BLaER1 (cell line): ENCODE measurements at regions not wholly inside any gene's neighbourhood (a gene's known extent, or its start where the extent isn't known, plus 50 kb on each side); places are given as distances from the start of the nearest gene placed in this dataset.

Experiments used
- H3K27ac ChIP-seq: shearing (Covaris generic); formaldehyde crosslinking; 2 replicates; pipeline ENCODE4 v1.8.1; 2022
- H3K27me3 ChIP-seq: shearing (Covaris generic); formaldehyde crosslinking; 2 replicates; pipeline ENCODE4 v1.8.1; 2022
- H3K36me3 ChIP-seq: shearing (Covaris generic); formaldehyde crosslinking; 2 replicates; pipeline ENCODE4 v1.8.1; 2022
- H3K4me1 ChIP-seq: shearing (Covaris generic); formaldehyde crosslinking; 2 replicates; pipeline ENCODE4 v1.8.1; 2022
- H3K4me2 ChIP-seq: shearing (Covaris generic); formaldehyde crosslinking; 2 replicates; pipeline ENCODE4 v1.8.1; 2022
- H3K4me3 ChIP-seq: shearing (Covaris generic); formaldehyde crosslinking; 2 replicates; pipeline ENCODE4 v1.8.1; 2022
- H3K9ac ChIP-seq: shearing (Covaris generic); formaldehyde crosslinking; 2 replicates; pipeline ENCODE4 v1.8.1; 2022
- H3K9me3 ChIP-seq: shearing (Covaris generic); formaldehyde crosslinking; 2 replicates; pipeline ENCODE4 v1.8.1; 2022
- H4K20me1 ChIP-seq: shearing (Covaris generic); formaldehyde crosslinking; 2 replicates; pipeline ENCODE4 v1.8.1; 2022
- Cebpa-rat ChIP-seq: shearing (Covaris generic); IDR thresholded peaks from 2 replicates; pipeline ENCODE4 v1.8.1; 2022

DNA sequence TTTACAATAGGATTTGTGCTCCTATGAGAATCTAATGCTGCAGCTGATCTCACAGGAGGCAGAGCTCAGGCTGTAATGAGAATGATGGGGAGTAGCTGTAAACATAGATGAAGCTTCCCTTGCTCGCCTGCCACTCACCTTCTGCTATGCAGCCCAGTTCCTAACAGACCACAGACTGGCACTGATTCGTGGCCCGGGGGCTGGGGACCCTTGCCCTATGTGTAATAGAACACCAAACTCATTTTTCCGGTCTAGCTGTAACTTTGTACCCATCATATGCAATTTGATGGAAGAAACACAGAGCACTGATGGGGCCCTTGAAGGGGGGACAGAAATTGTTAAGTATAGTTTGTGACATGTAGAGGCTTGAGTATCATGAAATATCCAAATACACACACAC lies 79.6 kb upstream of the OR5AK2 start:
- no peaks in the 10 kb centered on the region for H3K4me1 ChIP-seq
- no peak for TF ChIP-seq Cebpa-rat
- no peaks in the 10 kb centered on the region for H3K9me3 ChIP-seq
- no peak overlapping the region for H3K27ac ChIP-seq
- no peaks in the 10 kb centered on the region for H4K20me1 ChIP-seq
- no peak overlapping the region for H3K4me2 ChIP-seq
- H3K9ac ChIP-seq = no peak overlapping the region
- H3K36me3 ChIP-seq = no peaks in the 10 kb centered on the region
- H3K27me3 ChIP-seq = no peaks in the 10 kb centered on the region
- no peak overlapping the region for H3K4me3 ChIP-seq

DNA sequence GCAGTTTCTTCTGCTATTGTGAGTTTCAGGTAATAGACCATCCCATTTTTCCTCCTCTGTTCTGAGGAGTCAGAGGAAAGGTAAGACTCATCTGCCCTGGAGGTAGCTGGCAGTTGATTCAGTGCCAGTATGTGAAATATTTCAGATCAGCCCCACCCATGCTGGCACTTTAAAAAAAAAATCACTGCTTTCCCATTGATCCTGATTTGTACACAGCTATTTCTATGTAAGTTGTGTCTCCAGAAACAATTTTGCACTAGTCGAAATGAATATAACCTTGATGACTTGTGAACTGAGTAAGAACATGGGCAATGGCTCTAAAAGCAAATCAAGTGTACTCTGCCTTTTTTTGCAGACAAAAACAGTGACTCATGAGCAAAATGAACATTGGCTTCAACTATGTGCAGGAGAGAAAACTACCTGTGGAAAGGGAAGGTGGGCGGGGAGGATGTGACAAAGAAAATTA lies 82.0 kb upstream of the OR5AK2 start:
- Histone ChIP-seq H3K4me1 (no peaks in the 10 kb centered on the region), H3K4me2 (no peak overlapping the region), H3K9me3 (no peaks in the 10 kb centered on the region), H3K27ac (no peak overlapping the region), H3K4me3 (no peak overlapping the region), H4K20me1 (no peaks in the 10 kb centered on the region), H3K27me3 (no peaks in the 10 kb centered on the region), H3K9ac (no peak overlapping the region), H3K36me3 (no peaks in the 10 kb centered on the region)
- TF ChIP-seq Cebpa-rat = no peak

DNA sequence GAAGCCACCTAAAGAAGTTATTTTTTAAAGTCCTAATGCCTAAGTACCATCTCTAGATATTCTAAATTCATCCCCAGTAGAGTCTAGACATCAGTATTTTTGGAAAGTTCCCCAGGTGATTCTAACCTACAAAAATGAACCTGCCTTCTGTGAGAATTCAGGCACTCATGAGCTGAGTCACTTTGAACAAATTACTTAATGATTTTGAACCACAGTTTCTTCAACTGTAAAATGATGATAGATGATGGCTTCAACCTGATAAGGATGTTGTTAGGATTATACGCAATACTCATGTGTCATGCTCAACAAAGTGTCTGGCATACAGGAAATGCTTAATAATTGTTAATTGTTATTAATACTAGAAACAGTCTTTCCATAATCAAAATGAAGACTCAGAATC lies 82.8 kb upstream of the OR5AK2 start:
- Histone ChIP-seq H3K4me1 (no peaks in the 10 kb centered on the region), H3K36me3 (no peaks in the 10 kb centered on the region), H3K27me3 (no peaks in the 10 kb centered on the region), H3K4me3 (no peak overlapping the region), H3K4me2 (no peak overlapping the region), H3K9ac (no peak overlapping the region), H3K9me3 (no peaks in the 10 kb centered on the region), H3K27ac (no peak overlapping the region), H4K20me1 (no peaks in the 10 kb centered on the region)
- TF ChIP-seq Cebpa-rat = no peak

DNA sequence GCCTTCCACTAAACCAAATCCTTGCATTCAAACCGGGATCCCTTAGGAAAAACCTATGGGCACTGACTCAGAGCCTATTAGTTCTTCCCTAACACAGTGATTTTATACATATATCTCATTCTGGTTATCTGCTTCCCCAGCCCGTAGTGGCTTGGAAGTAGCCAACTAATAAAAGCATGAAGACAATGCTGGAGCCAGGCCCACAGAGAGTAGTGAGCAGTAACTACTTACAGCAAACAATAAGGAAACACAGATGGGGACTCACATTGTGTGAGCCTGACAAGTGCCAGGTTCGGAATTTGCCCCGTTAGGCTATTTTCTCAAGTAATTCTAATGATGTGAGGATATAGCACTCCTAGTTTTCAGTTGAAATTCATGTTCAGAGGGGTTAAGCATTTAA lies 83.3 kb upstream of the OR5AK2 start:
- no peak overlapping the region for H3K4me3 ChIP-seq
- H4K20me1 ChIP-seq = no peaks in the 10 kb centered on the region
- no peaks in the 10 kb centered on the region for H3K36me3 ChIP-seq
- TF ChIP-seq Cebpa-rat = no peak
- no peaks in the 10 kb centered on the region for H3K9me3 ChIP-seq
- no peak overlapping the region for H3K27ac ChIP-seq
- no peaks in the 10 kb centered on the region for H3K27me3 ChIP-seq
- H3K4me2 ChIP-seq = no peak overlapping the region
- no peak overlapping the region for H3K9ac ChIP-seq
- H3K4me1 ChIP-seq = no peaks in the 10 kb centered on the region

DNA sequence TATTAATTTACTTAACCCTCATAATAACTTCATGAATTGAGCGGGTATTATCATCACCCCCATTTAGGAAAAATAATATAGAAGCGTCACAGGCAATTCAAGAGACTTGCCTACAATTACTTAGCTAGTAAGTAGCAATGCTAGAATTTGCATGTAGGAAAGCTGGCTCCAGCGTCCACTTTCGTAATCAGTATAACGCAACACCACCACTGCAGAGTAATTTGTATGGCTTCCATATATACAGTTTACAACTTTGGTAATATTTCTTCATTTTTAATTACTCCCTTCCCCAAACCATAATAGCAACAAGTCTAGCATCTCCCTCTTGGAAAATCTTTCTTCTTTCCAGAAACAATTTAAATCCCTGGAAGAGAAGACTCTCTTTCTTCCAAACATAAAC lies 89.9 kb upstream of the OR5AK2 start:
- TF ChIP-seq Cebpa-rat = no peak
- H3K9me3 ChIP-seq = no peaks in the 10 kb centered on the region
- no peak overlapping the region for H3K9ac ChIP-seq
- H3K36me3 ChIP-seq = no peaks in the 10 kb centered on the region
- H3K4me3 ChIP-seq = no peak overlapping the region
- H3K27ac ChIP-seq = no peak overlapping the region
- H3K4me1 ChIP-seq = no peaks in the 10 kb centered on the region
- no peaks in the 10 kb centered on the region for H4K20me1 ChIP-seq
- no peak overlapping the region for H3K4me2 ChIP-seq
- no peaks in the 10 kb centered on the region for H3K27me3 ChIP-seq

DNA sequence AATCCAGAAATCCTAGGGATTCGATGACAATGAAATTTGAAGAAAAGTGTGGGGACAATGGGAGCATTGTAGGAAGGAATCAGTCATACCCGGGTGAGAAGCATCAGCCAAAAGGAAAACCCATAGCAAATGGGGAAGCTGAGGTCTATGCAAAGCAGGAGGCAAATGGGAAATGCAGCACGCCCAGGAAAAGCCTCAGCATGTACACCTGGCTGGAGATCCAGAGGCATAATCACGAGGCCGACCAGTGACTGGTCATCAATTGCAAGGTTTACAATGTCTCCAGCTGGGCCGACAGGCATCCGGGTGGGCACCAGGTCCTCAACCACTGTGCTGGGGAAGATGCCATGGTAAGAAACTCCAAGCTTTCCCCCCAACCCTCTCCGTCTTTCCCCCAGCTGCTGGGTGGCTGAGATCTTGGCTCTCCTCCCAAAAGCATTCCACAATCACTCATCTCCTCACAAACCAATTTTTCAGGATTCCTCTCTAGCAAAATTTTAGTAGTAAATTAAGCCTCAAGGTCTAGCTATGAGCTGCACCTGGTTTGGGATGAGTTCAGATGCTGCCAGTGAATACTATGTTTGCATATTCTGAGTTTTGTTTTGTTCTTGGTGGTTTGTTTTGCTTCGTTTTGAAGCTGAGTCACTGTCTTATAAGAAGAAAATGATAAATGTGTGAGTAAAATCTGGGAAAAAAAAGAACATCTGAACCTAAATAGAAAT lies 98.0 kb upstream of the OR5AK2 start:
- H3K9me3 ChIP-seq = no peaks in the 10 kb centered on the region
- H3K4me2 ChIP-seq = no peak overlapping the region
- no peak overlapping the region for H3K9ac ChIP-seq
- H3K27me3 ChIP-seq = no peaks in the 10 kb centered on the region
- TF ChIP-seq Cebpa-rat = no peak
- H3K36me3 ChIP-seq = no peaks in the 10 kb centered on the region
- H3K4me3 ChIP-seq = no peak overlapping the region
- H3K4me1 ChIP-seq = no peaks in the 10 kb centered on the region
- no peak overlapping the region for H3K27ac ChIP-seq
- H4K20me1 ChIP-seq = no peaks in the 10 kb centered on the region

DNA sequence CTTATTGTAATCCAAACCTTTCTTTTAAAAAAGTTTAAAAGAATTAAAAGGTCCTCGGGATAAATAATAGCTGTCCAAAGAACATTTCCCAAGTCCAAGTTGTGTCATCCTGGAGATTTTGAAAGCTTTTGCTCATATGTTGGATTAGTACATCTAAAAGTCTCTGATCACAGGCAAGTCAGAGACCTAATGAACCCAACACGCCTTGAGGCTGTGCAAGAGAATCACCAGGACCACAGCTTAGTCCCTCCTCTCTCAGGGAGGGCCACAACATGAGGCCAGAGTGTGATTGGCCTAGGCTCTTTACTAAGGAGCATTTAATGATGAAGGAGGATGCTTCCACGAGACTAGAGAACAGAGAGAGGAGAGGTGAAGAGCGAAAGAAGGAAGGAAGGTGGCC lies 98.7 kb upstream of the OR5AK2 start:
- Histone ChIP-seq H3K36me3 (no peaks in the 10 kb centered on the region), H3K9ac (no peak overlapping the region), H3K27ac (no peak overlapping the region), H3K27me3 (no peaks in the 10 kb centered on the region), H3K9me3 (no peaks in the 10 kb centered on the region), H3K4me2 (no peak overlapping the region), H3K4me3 (no peak overlapping the region), H3K4me1 (no peaks in the 10 kb centered on the region), H4K20me1 (no peaks in the 10 kb centered on the region)
- no peak for TF ChIP-seq Cebpa-rat

DNA sequence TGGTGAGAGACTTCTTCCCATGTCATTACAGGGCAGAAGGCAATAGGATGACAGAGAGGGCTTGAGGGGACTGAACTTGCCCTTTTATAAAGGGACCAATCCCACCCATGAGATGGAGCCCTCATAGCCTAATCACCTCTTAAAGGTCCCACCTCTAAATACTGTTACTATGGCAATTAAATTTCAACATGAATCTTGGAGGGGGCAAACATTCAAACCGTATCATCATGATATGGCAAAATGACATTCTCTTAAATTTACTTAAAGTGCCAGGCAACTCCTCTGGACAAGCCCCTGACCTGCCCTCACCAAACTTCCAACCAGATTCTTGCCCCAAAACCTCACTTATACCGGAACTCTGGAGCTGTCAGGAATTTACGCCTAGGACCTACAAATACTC lies 100.8 kb upstream of the OR5AK2 start:
- no peaks in the 10 kb centered on the region for H3K9me3 ChIP-seq
- H3K4me3 ChIP-seq = no peak overlapping the region
- no peaks in the 10 kb centered on the region for H3K27me3 ChIP-seq
- no peaks in the 10 kb centered on the region for H4K20me1 ChIP-seq
- no peak overlapping the region for H3K9ac ChIP-seq
- H3K4me2 ChIP-seq = no peak overlapping the region
- H3K27ac ChIP-seq = no peak overlapping the region
- no peaks in the 10 kb centered on the region for H3K4me1 ChIP-seq
- TF ChIP-seq Cebpa-rat = no peak
- H3K36me3 ChIP-seq = no peaks in the 10 kb centered on the region

DNA sequence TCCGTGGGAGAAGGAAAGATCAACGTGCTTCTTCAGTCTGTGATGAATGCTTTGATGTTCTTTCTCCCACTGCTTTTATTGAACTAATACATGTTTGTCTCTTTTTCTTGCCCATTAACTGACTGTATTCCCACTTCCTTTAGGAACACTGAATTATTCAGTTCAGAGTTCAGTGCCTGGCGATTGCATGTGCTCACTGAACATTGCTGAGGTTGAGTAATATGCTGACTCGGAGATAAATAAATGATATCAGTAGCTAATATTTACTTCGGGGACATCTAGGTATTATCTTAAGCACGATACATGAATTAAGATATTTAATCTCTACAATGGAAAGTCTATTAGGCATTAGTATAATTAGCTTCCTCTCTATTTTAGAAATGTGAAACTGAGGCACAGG lies 102.3 kb upstream of the OR5AK2 start:
- Histone ChIP-seq H3K27me3 (no peaks in the 10 kb centered on the region), H3K9me3 (no peaks in the 10 kb centered on the region), H3K4me3 (no peak overlapping the region), H3K4me2 (no peak overlapping the region), H3K27ac (no peak overlapping the region), H3K4me1 (no peaks in the 10 kb centered on the region), H4K20me1 (no peaks in the 10 kb centered on the region), H3K9ac (no peak overlapping the region), H3K36me3 (no peaks in the 10 kb centered on the region)
- no peak for TF ChIP-seq Cebpa-rat

DNA sequence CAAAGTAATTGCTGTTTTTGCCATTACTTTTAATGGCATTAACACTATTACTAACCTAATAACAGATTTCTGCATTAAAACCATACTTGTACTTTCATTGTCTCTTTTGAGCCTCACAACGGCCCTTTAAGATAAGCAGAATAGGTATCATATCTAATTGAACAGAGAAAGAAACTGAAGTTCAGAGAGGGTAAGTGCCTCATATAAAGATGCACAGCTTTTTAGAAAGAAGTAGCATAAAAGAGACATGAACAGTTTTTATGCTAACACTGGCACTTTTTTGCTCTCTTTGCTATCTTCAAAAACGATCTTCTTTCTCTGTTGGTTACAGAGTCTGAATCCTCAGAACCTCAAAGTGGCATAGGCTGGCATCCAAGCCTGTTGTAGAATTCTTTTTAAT lies 102.9 kb upstream of the OR5AK2 start:
- Histone ChIP-seq H3K9ac (no peak overlapping the region), H3K4me3 (no peak overlapping the region), H3K27ac (no peak overlapping the region), H3K27me3 (no peaks in the 10 kb centered on the region), H3K9me3 (no peaks in the 10 kb centered on the region), H3K36me3 (no peaks in the 10 kb centered on the region), H3K4me1 (no peaks in the 10 kb centered on the region), H3K4me2 (no peak overlapping the region), H4K20me1 (no peaks in the 10 kb centered on the region)
- no peak for TF ChIP-seq Cebpa-rat

DNA sequence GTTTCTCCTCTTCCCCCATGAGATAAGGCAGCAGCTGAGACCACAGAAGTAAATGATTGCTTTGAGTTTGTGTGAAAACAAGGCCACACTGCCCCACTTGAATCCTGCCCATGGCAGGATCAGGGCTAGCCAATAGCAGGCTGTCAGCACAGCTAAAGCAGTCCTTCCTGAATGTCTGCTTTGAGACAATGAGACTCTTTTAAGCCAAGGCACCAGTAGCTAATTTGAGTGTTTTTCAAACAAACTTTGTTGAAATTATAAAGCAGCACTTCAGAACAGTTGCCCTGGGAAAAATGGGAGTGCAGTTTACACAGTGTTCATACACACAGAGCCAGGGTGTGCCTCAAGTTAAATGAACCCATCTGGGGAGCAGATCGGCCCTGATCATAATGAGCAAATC lies 103.5 kb upstream of the OR5AK2 start:
- H3K9me3 ChIP-seq = no peaks in the 10 kb centered on the region

More for the DNA sequence above, 103.5 kb upstream of the OR5AK2 start:
- H4K20me1 ChIP-seq = no peaks in the 10 kb centered on the region
- no peak overlapping the region for H3K9ac ChIP-seq
- H3K4me2 ChIP-seq = no peak overlapping the region
- no peaks in the 10 kb centered on the region for H3K36me3 ChIP-seq
- H3K27me3 ChIP-seq = no peaks in the 10 kb centered on the region
- H3K27ac ChIP-seq = no peak overlapping the region
- no peak overlapping the region for H3K4me3 ChIP-seq
- no peaks in the 10 kb centered on the region for H3K4me1 ChIP-seq
- no peak for TF ChIP-seq Cebpa-rat
